Astrocyte of the cerebellum (primary cell): ENCODE measurements at regions not wholly inside any gene's neighbourhood (a gene's known extent, or its start where the extent isn't known, plus 50 kb on each side); places are given as distances from the start of the nearest gene placed in this dataset.

Source experiments
- DNase-seq: peaks from one replicate; pipeline ENCODE4 v3.0.0-alpha.2; 2011; ENCODE audit warnings: low read depth
- H3K4me3 ChIP-seq: 2 replicates; pipeline ENCODE4 v1.5.1; 2011; ENCODE audit warnings: mild to moderate bottlenecking, low read depth, low read length, moderate library complexity
- in situ Hi-C: cut with HindIII; loops from 2 replicates; pipeline ENCODE4 v1.10.0; 2017; ENCODE audit warnings: low sequenced_read_pairs
- TF ChIP-seq, protein P1 (sequence below): IDR thresholded peaks from 2 replicates; pipeline ENCODE4 v1.5.1; 2012; ENCODE audit warnings: low read length, low read depth, moderate library complexity, mild to moderate bottlenecking; ENCODE audit errors: missing control alignments

DNA sequence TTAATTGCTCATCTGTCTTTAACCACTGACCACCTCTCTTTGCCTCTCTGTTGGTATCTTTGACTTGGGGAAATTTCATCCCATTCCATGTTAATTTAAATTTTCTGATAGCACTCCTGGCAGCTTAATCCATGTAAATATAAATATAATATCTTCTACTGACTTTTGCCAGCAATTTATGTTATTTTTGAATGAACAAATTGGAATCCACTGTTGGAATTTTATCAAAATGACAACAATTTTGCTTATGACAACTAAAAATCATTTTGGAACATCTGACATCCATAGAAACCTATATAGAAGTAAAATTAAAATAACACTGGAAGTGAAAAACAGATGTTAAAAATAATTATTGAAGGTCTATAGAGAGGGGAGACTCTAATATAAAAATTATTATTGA, 176.5 kb upstream of the AKR1E2 start:
- no peak for DNase-seq
- no peak overlapping the region for H3K4me3 ChIP-seq
- TF ChIP-seq, protein P1, sequence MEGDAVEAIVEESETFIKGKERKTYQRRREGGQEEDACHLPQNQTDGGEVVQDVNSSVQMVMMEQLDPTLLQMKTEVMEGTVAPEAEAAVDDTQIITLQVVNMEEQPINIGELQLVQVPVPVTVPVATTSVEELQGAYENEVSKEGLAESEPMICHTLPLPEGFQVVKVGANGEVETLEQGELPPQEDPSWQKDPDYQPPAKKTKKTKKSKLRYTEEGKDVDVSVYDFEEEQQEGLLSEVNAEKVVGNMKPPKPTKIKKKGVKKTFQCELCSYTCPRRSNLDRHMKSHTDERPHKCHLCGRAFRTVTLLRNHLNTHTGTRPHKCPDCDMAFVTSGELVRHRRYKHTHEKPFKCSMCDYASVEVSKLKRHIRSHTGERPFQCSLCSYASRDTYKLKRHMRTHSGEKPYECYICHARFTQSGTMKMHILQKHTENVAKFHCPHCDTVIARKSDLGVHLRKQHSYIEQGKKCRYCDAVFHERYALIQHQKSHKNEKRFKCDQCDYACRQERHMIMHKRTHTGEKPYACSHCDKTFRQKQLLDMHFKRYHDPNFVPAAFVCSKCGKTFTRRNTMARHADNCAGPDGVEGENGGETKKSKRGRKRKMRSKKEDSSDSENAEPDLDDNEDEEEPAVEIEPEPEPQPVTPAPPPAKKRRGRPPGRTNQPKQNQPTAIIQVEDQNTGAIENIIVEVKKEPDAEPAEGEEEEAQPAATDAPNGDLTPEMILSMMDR = no peak
- in situ Hi-C loops = no loop called here

DNA sequence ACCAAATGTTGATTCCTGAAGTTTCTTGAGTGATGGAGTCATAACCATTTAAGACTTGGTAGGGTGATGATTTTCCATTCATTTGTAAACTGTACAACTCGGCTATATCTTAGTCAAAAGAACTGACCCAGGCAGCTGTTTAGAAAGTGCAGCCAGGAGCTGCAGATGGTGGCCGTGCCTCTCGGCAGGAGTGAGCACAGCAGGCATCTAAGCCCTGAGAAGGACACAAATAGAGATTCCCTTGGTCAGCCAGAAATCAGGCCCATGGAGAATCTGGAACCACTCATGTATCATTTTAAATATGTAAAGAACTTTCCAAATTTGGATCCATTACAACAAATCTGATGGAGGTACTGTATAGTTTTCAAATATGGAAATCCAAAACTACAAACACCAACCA, 177.0 kb upstream of the AKR1E2 start:
- no peak for DNase-seq
- in situ Hi-C loops = no loop called here
- TF ChIP-seq, protein P1 = no peak
- no peak overlapping the region for H3K4me3 ChIP-seq

DNA sequence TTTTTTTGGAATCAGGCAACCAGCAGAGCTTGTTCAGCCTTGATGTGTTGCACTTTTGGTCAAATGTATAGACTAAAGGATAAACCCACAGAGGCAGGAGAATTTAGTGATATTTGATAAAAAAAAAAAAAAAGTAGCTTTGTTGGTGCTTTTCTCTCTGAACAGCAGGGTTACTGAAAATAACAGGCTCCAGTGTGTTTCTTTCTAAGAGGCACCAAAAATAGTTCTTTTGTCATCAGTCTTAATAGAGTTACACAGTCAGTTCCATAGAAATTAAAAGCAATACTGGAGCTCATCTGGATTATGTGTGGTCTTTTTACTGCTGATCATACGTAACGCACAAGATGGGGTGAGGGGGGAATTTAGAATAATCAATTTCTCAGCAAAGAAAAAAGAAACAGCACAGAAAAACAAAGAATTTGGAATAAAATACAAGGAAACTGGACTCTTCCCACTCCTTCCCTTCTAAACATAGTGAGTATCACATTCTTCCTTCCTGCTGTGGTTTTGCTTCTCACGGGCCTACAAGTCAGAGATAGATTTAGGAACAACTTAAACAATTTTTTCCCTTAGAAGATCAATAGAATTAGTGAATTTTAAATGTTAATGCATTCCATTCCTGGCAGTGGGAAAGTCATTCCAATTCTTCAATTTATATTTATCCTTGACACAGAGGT, 178.8 kb upstream of the AKR1E2 start:
- no peak for DNase-seq
- no peak overlapping the region for H3K4me3 ChIP-seq
- in situ Hi-C loops = no loop called here
- TF ChIP-seq, protein P1 = no peak

DNA sequence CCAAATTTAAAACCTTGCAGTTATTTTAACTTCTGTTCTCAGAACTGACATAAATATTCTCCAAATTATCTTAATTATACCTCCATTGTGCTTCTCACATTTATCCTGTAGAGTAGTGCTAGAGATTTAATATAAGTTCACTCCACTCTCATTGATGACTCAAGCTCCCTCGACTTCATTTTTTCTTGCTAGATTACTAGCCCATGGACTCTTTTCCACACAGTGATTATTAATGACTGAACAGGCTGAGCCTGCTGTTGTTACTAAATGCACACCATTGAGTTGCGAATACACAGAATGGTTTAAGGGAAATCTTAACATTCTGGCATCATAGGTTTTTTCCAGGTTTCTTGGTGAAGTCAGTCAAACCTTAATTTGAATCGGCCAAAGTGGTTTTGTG, 179.5 kb upstream of the AKR1E2 start:
- TF ChIP-seq, protein P1 = no peak
- in situ Hi-C loops = no loop called here
- no peak overlapping the region for H3K4me3 ChIP-seq
- DNase-seq = no peak

DNA sequence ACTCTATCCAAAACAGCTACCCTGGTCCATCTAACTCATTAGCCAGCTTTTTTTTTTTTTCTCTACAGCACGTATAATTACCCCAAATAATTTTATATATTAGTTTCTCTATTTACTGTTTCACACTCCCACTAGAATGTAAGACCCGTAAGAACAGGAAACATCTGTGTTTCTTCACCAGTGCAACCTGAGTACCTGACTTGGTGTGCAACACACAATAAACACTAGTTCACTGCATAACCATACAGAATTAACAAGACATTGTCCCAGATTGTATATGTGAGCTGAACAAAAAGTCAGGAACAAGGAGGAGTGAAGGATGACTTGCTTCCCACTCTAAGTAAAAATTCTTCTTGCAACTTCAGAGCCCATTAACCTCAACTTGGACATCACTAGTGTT, 180.2 kb upstream of the AKR1E2 start:
- in situ Hi-C loops = no loop called here
- TF ChIP-seq, protein P1 = no peak
- DNase-seq = no peak
- H3K4me3 ChIP-seq = no peak overlapping the region

DNA sequence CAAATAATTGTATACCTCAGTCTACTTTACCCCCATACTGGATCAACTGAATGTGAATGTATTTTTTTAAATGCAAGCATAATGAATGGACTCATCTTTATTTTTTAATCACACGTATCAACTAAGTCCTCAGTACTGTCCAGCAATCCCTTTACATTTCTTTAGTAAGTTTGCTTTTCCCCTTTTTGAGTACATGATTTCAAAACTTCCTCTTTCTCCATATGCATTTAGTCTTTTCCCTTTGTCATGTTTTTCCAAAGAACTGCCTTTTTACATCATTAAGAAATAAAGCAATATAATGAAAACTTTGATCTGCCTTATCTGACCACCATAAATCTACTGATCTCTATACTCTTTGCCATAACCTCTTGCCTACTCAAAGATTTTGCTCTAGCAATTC, 182.5 kb upstream of the AKR1E2 start:
- DNase-seq = no peak
- in situ Hi-C loops = no loop called here
- TF ChIP-seq, protein P1 = no peak
- H3K4me3 ChIP-seq = no peak overlapping the region
